ENCODE measurements at regions not wholly inside any gene's neighbourhood (a gene's known extent, or its start where the extent isn't known, plus 50 kb on each side); places are given as distances from the start of the nearest gene placed in this dataset.

DNA sequence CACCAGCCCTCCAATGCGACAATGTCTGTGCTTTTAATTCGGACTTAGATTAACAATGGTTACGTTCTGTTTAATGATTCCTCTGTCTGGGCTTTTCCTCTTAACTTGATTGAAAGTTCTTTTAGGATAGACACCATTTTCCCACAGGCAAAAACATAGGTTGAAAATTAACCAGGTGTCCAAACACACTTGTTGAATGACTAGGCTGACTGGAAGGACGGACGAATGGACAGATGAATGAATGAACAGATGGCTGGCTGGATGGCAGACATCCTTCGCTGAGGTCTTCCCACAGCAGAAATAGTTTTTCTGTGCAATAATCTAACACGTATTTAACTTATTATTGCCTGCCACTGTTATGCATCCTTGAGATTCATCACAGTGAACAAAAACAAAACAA lies 298.8 kb downstream of the SRBD1 start:
- H3K4me3 ChIP-seq (ENCODE audit: low read depth, low read length), result no peak overlapping the region
- H3K27me3 ChIP-seq (ENCODE audit: control insufficient read depth, insufficient read depth, low read length), result no peaks in the 10 kb centered on the region
- no peaks in the 10 kb centered on the region for H3K36me3 ChIP-seq (ENCODE audit: control insufficient read depth, insufficient read depth, low read length)
- TF ChIP-seq, protein P1, sequence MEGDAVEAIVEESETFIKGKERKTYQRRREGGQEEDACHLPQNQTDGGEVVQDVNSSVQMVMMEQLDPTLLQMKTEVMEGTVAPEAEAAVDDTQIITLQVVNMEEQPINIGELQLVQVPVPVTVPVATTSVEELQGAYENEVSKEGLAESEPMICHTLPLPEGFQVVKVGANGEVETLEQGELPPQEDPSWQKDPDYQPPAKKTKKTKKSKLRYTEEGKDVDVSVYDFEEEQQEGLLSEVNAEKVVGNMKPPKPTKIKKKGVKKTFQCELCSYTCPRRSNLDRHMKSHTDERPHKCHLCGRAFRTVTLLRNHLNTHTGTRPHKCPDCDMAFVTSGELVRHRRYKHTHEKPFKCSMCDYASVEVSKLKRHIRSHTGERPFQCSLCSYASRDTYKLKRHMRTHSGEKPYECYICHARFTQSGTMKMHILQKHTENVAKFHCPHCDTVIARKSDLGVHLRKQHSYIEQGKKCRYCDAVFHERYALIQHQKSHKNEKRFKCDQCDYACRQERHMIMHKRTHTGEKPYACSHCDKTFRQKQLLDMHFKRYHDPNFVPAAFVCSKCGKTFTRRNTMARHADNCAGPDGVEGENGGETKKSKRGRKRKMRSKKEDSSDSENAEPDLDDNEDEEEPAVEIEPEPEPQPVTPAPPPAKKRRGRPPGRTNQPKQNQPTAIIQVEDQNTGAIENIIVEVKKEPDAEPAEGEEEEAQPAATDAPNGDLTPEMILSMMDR (IDR thresholded peaks at IDR 0.05; ENCODE audit: insufficient read depth, low read length, poor library complexity, severe bottlenecking), result no peak
- DNase-seq (ENCODE audit: low read depth), result peak; percentile 67

DNA sequence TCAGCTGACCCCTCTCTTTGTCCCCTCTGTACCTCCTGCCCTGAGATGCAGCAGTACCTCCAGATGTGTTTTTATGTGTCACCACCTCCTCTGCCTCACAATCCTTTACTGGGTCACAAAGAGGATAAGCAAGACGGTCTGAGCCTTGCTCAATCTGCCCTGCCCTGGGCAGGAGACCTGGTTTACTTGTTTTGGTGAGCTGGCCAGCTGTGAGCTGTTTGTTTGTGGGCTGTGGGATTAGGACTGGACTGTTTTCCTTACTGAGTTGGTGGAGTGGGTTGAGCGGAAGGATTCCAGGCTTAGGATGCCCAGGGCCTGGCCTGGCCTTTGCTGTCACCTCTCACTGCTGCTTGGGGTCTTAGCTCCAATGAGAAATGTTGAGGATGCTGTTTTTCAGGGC lies 299.5 kb downstream of the SRBD1 start:
- no peak for DNase-seq (ENCODE audit: low read depth)
- Histone ChIP-seq H3K4me3 (ENCODE audit: low read depth, low read length) (no peak overlapping the region), H3K27me3 (ENCODE audit: control insufficient read depth, insufficient read depth, low read length) (no peaks in the 10 kb centered on the region), H3K36me3 (ENCODE audit: control insufficient read depth, insufficient read depth, low read length) (no peaks in the 10 kb centered on the region)
- TF ChIP-seq, protein P1 (IDR thresholded peaks at IDR 0.05; ENCODE audit: insufficient read depth, low read length, poor library complexity, severe bottlenecking), result no peak

DNA sequence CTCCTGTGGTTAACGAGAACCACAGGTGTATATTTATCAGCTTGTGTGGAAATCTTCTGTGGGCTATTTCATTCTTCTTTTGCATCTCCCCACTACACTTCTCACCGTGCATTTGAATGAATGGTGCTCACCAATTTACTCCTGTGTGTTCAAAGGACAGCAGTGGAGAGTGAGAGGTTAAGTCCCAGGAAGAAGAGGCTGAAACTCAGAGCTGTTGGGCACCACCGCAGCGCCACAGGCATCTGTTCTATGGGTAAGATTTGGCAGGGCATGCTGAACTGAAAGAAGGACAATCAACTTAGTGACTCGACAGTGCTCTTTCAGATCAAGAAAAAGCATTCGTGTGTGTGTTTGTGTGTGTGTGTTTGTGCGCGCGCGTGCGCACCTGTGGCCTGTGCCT lies 297.9 kb upstream of the SIX2 start:
- no peak for DNase-seq (ENCODE audit: low read depth)
- TF ChIP-seq, protein P1 (IDR thresholded peaks at IDR 0.05; ENCODE audit: insufficient read depth, low read length, poor library complexity, severe bottlenecking), result no peak
- peaks cover 6% of the 10 kb centered on the region for H3K27me3 ChIP-seq (ENCODE audit: control insufficient read depth, insufficient read depth, low read length)
- no peaks in the 10 kb centered on the region for H3K36me3 ChIP-seq (ENCODE audit: control insufficient read depth, insufficient read depth, low read length)
- H3K4me3 ChIP-seq (ENCODE audit: low read depth, low read length), result no peak overlapping the region

GRCh38 chr2:45305599-45305998 lies 296.3 kb upstream of the SIX2 start:
- Histone ChIP-seq H3K36me3 (ENCODE audit: control insufficient read depth, insufficient read depth, low read length) (no peaks in the 10 kb centered on the region), H3K27me3 (ENCODE audit: control insufficient read depth, insufficient read depth, low read length) (peaks cover 6% of the 10 kb centered on the region), H3K4me3 (ENCODE audit: low read depth, low read length) (no peak overlapping the region)
- DNase-seq (ENCODE audit: low read depth), result no peak
- TF ChIP-seq, protein P1 (IDR thresholded peaks at IDR 0.05; ENCODE audit: insufficient read depth, low read length, poor library complexity, severe bottlenecking), result no peak

DNA sequence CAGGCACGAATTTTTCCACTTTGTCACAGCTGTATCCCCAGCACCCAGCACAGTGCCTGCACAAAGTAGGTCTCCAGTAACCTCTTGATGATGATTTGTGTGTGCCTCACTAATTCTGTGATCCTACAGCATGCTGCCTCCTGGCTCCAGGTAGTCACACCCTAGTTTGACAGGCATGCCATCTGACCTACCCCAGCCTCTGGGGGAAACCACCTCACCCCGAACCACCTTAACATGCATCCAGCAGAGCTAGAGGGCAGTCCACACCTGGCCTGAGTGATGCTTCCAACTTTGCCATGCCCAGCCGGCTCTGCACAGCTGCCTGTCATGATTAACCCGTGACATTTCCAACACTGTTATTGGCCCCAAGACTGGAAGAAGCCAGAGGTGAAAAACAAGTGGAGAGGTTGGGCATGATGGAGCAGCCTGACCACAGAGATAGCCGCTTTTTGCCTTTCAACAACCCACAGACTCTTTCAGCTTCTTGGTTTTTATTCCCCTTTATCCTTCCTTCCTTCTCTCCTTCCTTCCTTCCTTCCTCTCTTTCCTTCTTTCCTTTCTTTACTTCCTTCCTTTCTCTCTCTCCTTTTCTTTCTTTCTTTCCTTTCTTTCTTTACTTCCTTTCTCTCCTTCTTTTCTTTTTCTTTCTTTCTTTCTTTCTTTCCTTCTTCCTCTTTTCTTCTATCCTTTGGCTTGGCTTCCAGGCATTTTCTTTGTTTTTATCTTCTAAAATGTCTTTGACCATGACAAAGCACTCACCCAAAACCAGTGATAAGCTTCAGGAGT lies 294.4 kb upstream of the SIX2 start:
- no peak for DNase-seq (ENCODE audit: low read depth)
- TF ChIP-seq, protein P1 (IDR thresholded peaks at IDR 0.05; ENCODE audit: insufficient read depth, low read length, poor library complexity, severe bottlenecking), result no peak
- Histone ChIP-seq H3K36me3 (ENCODE audit: control insufficient read depth, insufficient read depth, low read length) (no peaks in the 10 kb centered on the region), H3K4me3 (ENCODE audit: low read depth, low read length) (no peak overlapping the region), H3K27me3 (ENCODE audit: control insufficient read depth, insufficient read depth, low read length) (peaks cover 6% of the 10 kb centered on the region)

Data from kidney epithelial cell (primary cell).